ENCODE measurements at regions not wholly inside any gene's neighbourhood (a gene's known extent, or its start where the extent isn't known, plus 50 kb on each side); places are given as distances from the start of the nearest gene placed in this dataset.

DNA sequence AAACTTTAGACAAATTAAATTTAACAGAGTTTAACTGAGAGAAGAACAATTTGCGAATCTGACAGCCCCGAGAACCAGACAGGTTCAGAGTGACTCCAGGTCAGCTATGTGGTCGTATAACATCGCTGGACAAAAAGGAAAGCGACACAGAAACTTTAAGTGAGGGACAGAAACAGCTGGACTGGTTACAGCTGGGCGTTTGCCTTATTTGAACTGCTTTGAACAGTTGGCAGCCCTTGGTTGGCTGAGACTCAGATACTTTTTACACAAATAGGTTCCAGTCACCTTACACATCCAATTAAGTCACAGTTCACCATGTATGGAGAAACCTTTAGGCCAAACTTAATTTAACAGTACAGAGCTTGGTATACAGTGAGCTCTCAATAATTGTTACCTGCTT, 436.9 kb downstream of the GUCY1A2 start:
- DNase-seq (ENCODE audit: low read depth): no peak

DNA sequence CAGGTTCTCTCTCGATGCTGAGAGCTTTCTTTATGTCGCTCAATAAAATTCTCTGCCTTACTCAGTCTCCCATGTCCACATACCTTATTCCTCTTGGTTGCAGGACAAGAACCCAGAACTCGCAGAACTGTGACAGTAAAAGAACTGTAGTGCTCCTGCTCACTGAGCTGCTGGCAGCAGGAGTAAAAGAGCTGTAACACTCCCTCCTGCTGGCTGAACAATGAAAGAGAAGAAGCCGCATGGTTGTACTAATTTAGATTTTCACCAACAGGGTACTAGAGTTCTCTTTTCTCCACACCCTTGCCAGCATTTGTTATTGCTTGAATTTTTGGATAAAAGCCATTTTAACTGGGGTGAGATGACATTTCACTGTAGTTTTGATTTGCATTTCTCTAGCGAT, 433.2 kb downstream of the GUCY1A2 start:
- peak; percentile 18 for DNase-seq (ENCODE audit: low read depth)

DNA sequence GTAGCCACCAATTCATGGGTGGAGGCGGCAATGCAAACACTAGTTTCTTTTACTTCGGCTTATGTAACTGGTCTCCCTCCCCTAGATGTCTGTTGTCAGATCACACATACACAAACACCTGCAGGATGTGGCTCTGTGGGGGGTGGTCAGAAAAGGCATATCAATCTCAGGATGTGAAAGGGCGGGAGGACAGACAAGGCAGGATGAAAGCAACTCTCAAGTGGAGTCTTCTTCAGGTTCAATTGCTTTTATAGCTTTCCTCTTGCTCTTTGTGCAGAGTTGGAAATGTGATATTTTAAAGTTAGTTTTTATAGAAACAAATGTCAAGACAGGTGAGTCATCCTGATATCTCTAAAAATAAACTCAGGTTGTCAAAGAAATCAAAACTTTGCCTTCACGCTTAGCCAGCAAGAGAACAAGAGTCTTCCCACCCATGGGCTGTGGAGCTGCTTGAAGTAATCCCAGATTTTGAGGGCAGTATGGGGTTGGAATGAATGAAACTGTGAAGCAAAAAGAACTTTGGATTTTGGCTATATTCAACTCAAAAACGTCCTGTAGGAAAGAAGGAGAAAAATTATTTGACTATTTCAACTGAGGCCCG, 423.4 kb downstream of the GUCY1A2 start:
- DNase-seq (ENCODE audit: low read depth): no peak

DNA sequence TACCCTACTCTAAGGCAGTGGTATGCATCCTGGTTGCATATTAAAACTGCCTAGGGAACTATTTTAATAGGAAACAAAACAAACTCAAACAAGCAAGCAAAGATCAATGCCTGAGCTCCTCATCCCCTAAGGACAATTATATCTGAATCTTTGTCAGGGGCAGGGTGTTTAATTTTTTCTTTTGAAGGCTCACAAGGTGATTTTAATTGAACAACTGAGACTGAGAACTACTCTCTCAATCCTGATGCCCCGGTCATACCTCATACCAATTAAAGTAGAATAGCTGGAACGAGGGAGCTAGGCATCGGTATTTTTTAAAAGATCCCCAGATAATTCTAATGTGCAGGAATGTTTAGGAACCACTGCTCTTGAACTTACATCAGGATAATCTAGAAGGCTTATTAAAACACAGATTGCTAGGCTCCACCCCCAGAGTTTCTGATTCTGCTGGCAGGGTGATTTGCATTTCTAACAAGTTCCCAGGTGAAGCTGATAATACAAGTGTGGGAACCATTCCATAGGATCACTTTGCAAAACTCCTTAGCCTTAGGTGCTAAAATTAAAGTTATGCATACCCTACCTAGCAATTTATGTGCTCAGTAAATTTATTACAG, 416.5 kb downstream of the GUCY1A2 start:
- no peak for DNase-seq (ENCODE audit: low read depth)

DNA sequence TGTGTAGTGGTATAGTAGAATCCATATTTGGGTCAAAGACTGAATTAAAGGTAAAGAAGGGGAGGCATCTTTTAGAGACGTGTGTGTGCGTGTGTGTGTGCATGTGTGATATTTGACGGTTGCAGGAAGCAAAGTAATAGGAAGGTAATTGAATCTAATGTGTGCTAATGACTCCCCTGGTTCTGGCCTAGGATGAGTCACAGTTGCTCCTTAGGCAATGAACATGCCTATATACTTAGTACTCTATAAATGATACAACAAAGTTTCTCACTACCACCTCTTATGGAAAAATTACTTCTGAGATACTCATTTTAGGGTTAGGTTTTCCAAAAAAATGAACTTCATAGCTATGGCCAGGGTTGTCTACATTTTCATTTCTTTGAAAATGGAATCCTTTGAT, 409.6 kb downstream of the GUCY1A2 start:
- peak; percentile 83 for DNase-seq (ENCODE audit: low read depth)

DNA sequence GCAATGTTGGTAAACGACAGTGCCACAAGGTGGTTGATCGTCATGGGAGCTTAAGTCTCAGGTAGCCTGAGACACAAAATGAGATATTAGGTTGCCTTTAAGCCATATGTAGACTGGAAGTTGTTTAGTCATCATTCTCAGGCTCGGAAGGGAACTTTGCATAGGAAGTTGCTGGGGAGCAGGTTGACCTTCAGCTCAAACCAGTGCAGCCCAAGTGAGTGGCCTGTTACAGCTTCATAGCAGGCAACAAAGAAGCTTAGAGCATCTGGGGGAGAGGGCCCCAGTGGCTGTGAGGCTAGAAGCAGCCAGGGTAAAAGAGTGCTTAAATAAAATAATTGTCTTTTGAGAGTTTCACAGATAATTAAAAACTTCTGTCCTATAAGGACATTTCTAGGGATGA, 404.0 kb downstream of the GUCY1A2 start:
- no peak for DNase-seq (ENCODE audit: low read depth)

DNA sequence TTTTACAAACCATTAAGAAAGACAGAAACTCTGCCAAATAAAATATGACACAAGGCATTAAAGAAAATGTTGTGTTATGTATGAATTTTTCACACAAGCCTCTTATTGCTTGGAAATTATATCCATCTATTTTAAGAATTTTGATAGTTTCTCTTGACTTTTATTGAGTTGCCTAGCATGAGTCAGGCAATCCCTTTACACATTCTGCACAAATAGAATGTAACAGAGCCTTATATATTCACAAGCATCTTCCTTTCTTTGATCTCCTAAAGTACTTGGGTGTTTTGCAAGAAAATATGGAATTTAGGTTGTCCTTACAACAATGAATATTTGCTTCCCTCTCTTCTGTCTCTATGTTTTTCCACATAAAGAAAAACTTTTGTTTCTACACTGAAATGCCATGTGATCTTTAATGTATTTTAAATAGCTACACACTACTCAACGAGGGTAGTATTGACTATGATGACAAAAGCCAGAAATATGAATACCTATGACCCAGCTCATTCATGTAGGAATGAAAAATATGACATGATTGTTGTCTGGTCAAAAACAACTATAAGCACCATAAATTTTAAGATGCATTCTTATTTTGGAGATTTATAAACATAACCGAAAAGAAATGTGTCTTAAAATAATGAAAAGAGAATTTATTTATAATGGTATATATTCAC, 398.8 kb downstream of the GUCY1A2 start:
- DNase-seq (ENCODE audit: low read depth): no peak

DNA sequence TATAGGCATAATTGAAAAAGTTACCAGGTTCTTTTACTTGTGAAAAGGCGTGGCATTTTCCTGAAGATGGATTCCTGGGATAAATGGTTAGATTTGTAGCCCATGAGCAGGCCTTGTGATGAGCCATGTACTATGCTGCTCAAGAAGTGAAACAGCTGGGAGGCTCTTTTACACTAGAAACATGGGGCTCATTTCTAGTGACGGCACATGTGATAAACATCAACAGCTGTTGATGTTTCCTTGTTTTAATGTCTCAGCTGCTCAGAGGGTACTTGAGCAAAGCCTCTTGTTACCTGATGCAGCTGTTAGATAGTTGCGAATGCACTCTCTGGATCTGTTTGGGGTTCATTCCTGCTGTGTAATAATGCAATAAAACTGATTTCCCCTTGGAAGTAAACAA, 396.8 kb downstream of the GUCY1A2 start:
- DNase-seq (ENCODE audit: low read depth): no peak
